HUES48 (cell line): ENCODE measurements at regions not wholly inside any gene's neighbourhood (a gene's known extent, or its start where the extent isn't known, plus 50 kb on each side); places are given as distances from the start of the nearest gene placed in this dataset.

Experiments used
- H3K27ac ChIP-seq: one replicate; pipeline ENCODE4 v1.7.0; 2013; ENCODE audit warnings: low read depth, low read length, inconsistent platforms
- H3K27me3 ChIP-seq: 2 replicates; pipeline ENCODE4 v1.6.1; 2013; ENCODE audit warnings: mild to moderate bottlenecking, low read length; ENCODE audit not compliant: control insufficient read depth, insufficient read depth
- H3K36me3 ChIP-seq: 2 replicates; pipeline ENCODE4 v1.6.1; 2013; ENCODE audit warnings: low read length; ENCODE audit not compliant: control insufficient read depth, insufficient read depth
- H3K4me1 ChIP-seq: 2 replicates; pipeline ENCODE4 v1.6.1; 2013; ENCODE audit warnings: mild to moderate bottlenecking, low read length; ENCODE audit not compliant: control insufficient read depth, insufficient read depth
- H3K4me3 ChIP-seq: 2 replicates; pipeline ENCODE4 v1.5.1; 2013; ENCODE audit warnings: mild to moderate bottlenecking, low read depth, low read length
- H3K9ac ChIP-seq: 2 replicates; pipeline ENCODE4 v1.6.1; 2013; ENCODE audit warnings: mild to moderate bottlenecking, low read depth, low read length, moderate library complexity
- H3K9me3 ChIP-seq: 2 replicates; pipeline ENCODE4 v1.6.1; 2013; ENCODE audit warnings: low read length; ENCODE audit not compliant: control insufficient read depth, insufficient read depth

GRCh38 chr20:22339091-22339881, 245.1 kb downstream of the FOXA2 start:
- no peak overlapping the region for H3K4me3 ChIP-seq
- H3K4me1 ChIP-seq = no peaks in the 10 kb centered on the region
- H3K9me3 ChIP-seq = no peaks in the 10 kb centered on the region
- no peaks in the 10 kb centered on the region for H3K36me3 ChIP-seq
- H3K9ac ChIP-seq = no peak overlapping the region
- H3K27ac ChIP-seq = no peak overlapping the region
- peaks cover 9% of the 10 kb centered on the region for H3K27me3 ChIP-seq

GRCh38 chr20:22338140-22338708, 246.1 kb downstream of the FOXA2 start:
- H3K36me3 ChIP-seq = no peaks in the 10 kb centered on the region
- peaks cover 12% of the 10 kb centered on the region for H3K27me3 ChIP-seq
- no peak overlapping the region for H3K9ac ChIP-seq
- H3K4me3 ChIP-seq = no peak overlapping the region
- H3K4me1 ChIP-seq = no peaks in the 10 kb centered on the region
- no peak overlapping the region for H3K27ac ChIP-seq
- H3K9me3 ChIP-seq = no peaks in the 10 kb centered on the region

- H3K4me3 ChIP-seq = no peak overlapping the region
- peaks cover 12% of the 10 kb centered on the region for H3K27me3 ChIP-seq
- H3K9ac ChIP-seq = no peak overlapping the region
- no peaks in the 10 kb centered on the region for H3K9me3 ChIP-seq
- no peak overlapping the region for H3K27ac ChIP-seq
- H3K4me1 ChIP-seq = no peaks in the 10 kb centered on the region
- H3K36me3 ChIP-seq = no peaks in the 10 kb centered on the region
Observed at GRCh38 chr20:22335210-22335609, 249.2 kb downstream of the FOXA2 start.

DNA sequence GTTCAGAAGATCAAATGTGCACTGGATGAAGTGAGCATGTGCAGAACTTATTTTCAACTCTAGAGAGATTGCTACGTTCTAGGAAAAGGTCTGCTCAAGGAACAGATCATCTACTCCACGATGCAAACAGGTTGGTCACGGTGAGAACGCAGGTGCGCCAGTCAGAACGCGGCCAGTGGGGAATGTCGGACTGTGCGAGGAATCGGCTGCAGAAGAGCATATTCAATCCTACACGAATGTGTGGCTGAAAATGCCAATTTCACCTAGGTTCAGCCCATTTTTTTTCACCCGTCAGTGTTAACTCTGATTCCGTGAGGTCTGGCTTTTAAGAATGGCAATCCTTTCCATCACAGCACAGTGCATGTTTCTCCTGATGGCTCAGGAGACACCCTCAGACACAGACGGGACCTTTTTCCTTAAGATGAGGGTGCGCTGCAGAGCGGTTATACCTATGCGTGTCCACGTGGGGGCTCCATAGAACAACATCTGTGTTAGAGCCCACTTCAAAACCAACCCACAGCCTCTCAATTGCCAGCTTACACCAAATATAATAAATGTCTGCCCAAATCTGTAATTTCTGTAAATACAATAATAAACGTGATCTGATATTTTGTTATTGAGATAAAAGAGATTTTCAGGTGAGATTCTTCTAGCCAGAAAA, 250.4 kb downstream of the FOXA2 start:
- no peaks in the 10 kb centered on the region for H3K9me3 ChIP-seq
- no peak overlapping the region for H3K9ac ChIP-seq
- H3K4me3 ChIP-seq = no peak overlapping the region
- H3K36me3 ChIP-seq = no peaks in the 10 kb centered on the region
- H3K4me1 ChIP-seq = no peaks in the 10 kb centered on the region
- peaks cover 3% of the 10 kb centered on the region for H3K27me3 ChIP-seq
- H3K27ac ChIP-seq = no peak overlapping the region

- no peaks in the 10 kb centered on the region for H3K36me3 ChIP-seq
- no peak overlapping the region for H3K27ac ChIP-seq
- H3K9ac ChIP-seq = no peak overlapping the region
- no peaks in the 10 kb centered on the region for H3K27me3 ChIP-seq
- H3K4me1 ChIP-seq = no peaks in the 10 kb centered on the region
- no peak overlapping the region for H3K4me3 ChIP-seq
- H3K9me3 ChIP-seq = no peaks in the 10 kb centered on the region
Observed at GRCh38 chr20:22324505-22324904, 259.9 kb downstream of the FOXA2 start.

GRCh38 chr20:22322513-22322912, 261.9 kb downstream of the FOXA2 start:
- H3K27me3 ChIP-seq = no peaks in the 10 kb centered on the region
- no peak overlapping the region for H3K9ac ChIP-seq
- H3K4me1 ChIP-seq = no peaks in the 10 kb centered on the region
- H3K36me3 ChIP-seq = no peaks in the 10 kb centered on the region
- H3K4me3 ChIP-seq = no peak overlapping the region
- no peak overlapping the region for H3K27ac ChIP-seq
- H3K9me3 ChIP-seq = no peaks in the 10 kb centered on the region

DNA sequence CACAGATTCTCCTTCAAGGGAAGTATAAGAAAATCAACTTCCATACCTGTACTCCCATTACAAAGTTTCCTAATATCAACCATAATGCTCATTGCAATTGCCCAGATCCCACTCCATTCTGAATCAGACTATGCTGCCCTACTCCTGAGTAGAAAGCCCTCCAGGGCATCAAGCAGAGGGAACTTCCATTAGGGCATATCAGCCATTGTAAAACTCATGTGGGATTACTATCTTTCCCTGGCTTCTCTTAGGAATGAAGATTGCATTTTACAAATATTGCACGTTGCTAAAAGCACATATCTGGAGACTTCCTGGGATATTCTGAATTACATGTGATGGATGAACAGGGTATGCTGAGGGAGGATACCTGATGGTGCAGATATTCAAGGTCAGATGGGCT, 263.2 kb downstream of the FOXA2 start:
- H3K9ac ChIP-seq = no peak overlapping the region
- no peaks in the 10 kb centered on the region for H3K27me3 ChIP-seq
- no peaks in the 10 kb centered on the region for H3K9me3 ChIP-seq
- no peaks in the 10 kb centered on the region for H3K36me3 ChIP-seq
- H3K4me1 ChIP-seq = no peaks in the 10 kb centered on the region
- H3K27ac ChIP-seq = no peak overlapping the region
- no peak overlapping the region for H3K4me3 ChIP-seq

GRCh38 chr20:22320245-22320915, 264.0 kb downstream of the FOXA2 start:
- Histone ChIP-seq H3K27ac (no peak overlapping the region), H3K27me3 (no peaks in the 10 kb centered on the region), H3K4me3 (no peak overlapping the region), H3K36me3 (no peaks in the 10 kb centered on the region), H3K9ac (no peak overlapping the region), H3K4me1 (no peaks in the 10 kb centered on the region), H3K9me3 (no peaks in the 10 kb centered on the region)

DNA sequence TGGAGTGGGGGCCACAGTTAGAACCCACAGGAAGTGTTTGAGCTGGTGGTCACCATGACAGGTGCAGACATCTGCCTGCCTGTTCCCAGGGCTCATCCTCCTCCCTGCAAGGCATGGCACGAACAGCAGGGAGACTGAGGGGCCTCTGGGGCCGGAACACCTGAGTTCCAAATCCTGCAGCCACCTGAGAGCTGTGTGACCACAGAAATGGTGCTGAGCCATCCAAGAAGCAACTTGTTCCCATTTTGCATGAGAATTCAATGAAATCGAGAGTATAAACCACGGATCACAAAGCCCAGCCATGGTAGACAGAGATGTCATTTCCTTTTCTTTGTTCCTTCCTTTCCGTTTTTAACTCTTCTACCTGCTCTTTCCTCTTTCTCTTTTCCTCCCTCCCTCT, 268.6 kb downstream of the FOXA2 start:
- Histone ChIP-seq H3K9ac (no peak overlapping the region), H3K9me3 (no peaks in the 10 kb centered on the region), H3K27me3 (no peaks in the 10 kb centered on the region), H3K36me3 (no peaks in the 10 kb centered on the region), H3K27ac (no peak overlapping the region), H3K4me1 (peaks cover 2% of the 10 kb centered on the region; the same call in 1 of the 2 replicates), H3K4me3 (no peak overlapping the region)

DNA sequence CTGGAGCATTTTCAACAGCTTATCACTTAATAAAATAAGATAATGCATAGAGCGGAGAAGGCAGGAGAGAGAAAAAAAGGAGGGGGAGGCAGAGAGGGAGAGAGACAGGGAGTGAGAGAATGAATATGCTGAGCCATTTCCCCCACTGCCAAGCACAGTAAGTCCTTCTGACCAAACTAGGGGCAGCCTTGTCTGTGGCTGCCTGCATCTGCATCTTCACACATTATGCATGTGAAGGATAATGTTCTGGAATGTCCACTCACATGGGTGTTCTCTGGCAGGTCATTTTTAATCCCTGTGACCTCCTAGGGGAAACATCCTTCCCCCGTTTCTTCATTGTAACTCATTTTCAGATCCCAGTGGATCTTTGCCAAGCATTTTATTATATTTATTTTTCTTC, 269.3 kb downstream of the FOXA2 start:
- H3K27me3 ChIP-seq = no peaks in the 10 kb centered on the region

More for the DNA sequence above, 269.3 kb downstream of the FOXA2 start:
- Histone ChIP-seq H3K4me1 (peaks cover 2% of the 10 kb centered on the region; the same call in 1 of the 2 replicates), H3K27ac (no peak overlapping the region), H3K9me3 (no peaks in the 10 kb centered on the region), H3K36me3 (no peaks in the 10 kb centered on the region), H3K9ac (no peak overlapping the region), H3K4me3 (no peak overlapping the region)
